ENCODE measurements at regions not wholly inside any gene's neighbourhood (a gene's known extent, or its start where the extent isn't known, plus 50 kb on each side); places are given as distances from the start of the nearest gene placed in this dataset.

DNA sequence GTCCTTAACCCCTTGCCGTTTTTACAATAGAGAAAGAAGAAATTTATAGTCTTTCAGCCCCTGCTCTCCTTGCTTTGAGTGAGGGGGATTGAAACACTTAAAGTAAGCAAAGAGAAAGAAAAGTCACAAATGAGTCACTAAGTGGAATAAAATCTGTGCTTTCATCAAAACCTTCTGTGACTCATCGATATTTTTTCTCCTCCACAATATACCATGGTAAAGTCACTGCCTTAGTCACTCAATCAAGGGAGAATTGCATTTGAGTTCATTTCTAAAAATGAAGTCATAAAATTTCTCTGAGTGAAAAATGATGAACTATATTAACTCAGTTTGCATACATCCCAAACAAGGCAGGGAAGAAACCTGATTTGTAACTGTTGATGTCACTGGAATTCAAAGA lies 470.3 kb downstream of the FOXG1 start:
- H3K4me1 ChIP-seq (ENCODE audit: control insufficient read depth, low read depth, low read length), result no peaks in the 10 kb centered on the region
- H3K27ac ChIP-seq (ENCODE audit: low read depth, low read length), result no peak overlapping the region
- H3K36me3 ChIP-seq (ENCODE audit: control insufficient read depth, insufficient read depth, low read length), result no peaks in the 10 kb centered on the region
- H3K9ac ChIP-seq (ENCODE audit: low read length), result no peak overlapping the region
- no peaks in the 10 kb centered on the region for H3K79me1 ChIP-seq (ENCODE audit: low read length)
- no peak overlapping the region for H2BK5ac ChIP-seq (ENCODE audit: low read length)
- no peak overlapping the region for H4K5ac ChIP-seq (ENCODE audit: low read length)
- no peak overlapping the region for H3K23ac ChIP-seq (ENCODE audit: low read length)
- H2AK5ac ChIP-seq (ENCODE audit: low read length), result no peak overlapping the region
- no peaks in the 10 kb centered on the region for H3K79me2 ChIP-seq (ENCODE audit: control insufficient read depth, insufficient read depth, low read length)
- H3K27me3 ChIP-seq (ENCODE audit: insufficient read depth, low read length, poor library complexity), result no peaks in the 10 kb centered on the region
- no peak for DNase-seq
- no peak overlapping the region for H3K4ac ChIP-seq (ENCODE audit: low read depth, low read length)
- no peak overlapping the region for H4K8ac ChIP-seq (ENCODE audit: low read depth, low read length)
- H3K18ac ChIP-seq (ENCODE audit: low read length), result no peak overlapping the region
- no peak overlapping the region for H2BK15ac ChIP-seq (replicated peaks; ENCODE audit: low read depth)
- H3K4me3 ChIP-seq (ENCODE audit: low read length), result no peak overlapping the region
- no peak overlapping the region for H3K4me2 ChIP-seq (ENCODE audit: low read length)
- H3K56ac ChIP-seq (ENCODE audit: low read length), result no peak overlapping the region
- WGBS (ENCODE audit: extremely low coverage, insufficient coverage, low lambda C conversion rate), result no CpG with 5 or more reads among the region's 2 CpGs
- no peak overlapping the region for H2BK120ac ChIP-seq (ENCODE audit: low read depth, low read length)

DNA sequence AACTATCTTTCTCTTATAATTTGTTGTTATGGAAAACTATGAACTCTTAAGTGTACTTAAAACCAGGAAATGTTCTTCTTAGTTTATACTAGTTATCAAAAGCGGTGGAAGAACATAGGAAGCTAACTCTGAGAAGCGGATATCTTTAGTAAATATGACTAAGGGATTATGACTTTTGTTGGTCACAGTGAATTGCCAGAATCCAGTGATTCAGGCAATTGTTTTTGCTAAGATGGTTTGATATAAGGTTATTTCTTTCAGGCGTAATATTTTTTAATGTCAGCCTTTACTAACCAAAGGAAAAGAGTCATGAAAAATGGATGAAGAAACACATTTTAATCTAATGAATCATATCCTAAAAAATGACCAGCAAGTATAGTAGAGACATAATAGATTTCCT lies 473.5 kb downstream of the FOXG1 start:
- no peak overlapping the region for H3K56ac ChIP-seq (ENCODE audit: low read length)
- no peak overlapping the region for H2BK15ac ChIP-seq (replicated peaks; ENCODE audit: low read depth)
- H3K23ac ChIP-seq (ENCODE audit: low read length), result no peak overlapping the region
- no peak for DNase-seq
- no peak overlapping the region for H3K4ac ChIP-seq (ENCODE audit: low read depth, low read length)
- H3K27me3 ChIP-seq (ENCODE audit: insufficient read depth, low read length, poor library complexity), result no peaks in the 10 kb centered on the region
- no peak overlapping the region for H2AK5ac ChIP-seq (ENCODE audit: low read length)
- no peak overlapping the region for H3K9ac ChIP-seq (ENCODE audit: low read length)
- no peak overlapping the region for H2BK120ac ChIP-seq (ENCODE audit: low read depth, low read length)
- H2BK5ac ChIP-seq (ENCODE audit: low read length), result no peak overlapping the region
- no peak overlapping the region for H3K4me3 ChIP-seq (ENCODE audit: low read length)
- H3K79me2 ChIP-seq (ENCODE audit: control insufficient read depth, insufficient read depth, low read length), result no peaks in the 10 kb centered on the region
- no peak overlapping the region for H3K18ac ChIP-seq (ENCODE audit: low read length)
- H3K4me1 ChIP-seq (ENCODE audit: control insufficient read depth, low read depth, low read length), result no peaks in the 10 kb centered on the region
- WGBS (ENCODE audit: extremely low coverage, insufficient coverage, low lambda C conversion rate), result no CpG with 5 or more reads among the region's 3 CpGs
- H3K4me2 ChIP-seq (ENCODE audit: low read length), result no peak overlapping the region
- H4K8ac ChIP-seq (ENCODE audit: low read depth, low read length), result no peak overlapping the region
- no peaks in the 10 kb centered on the region for H3K36me3 ChIP-seq (ENCODE audit: control insufficient read depth, insufficient read depth, low read length)
- H3K27ac ChIP-seq (ENCODE audit: low read depth, low read length), result no peak overlapping the region
- no peaks in the 10 kb centered on the region for H3K79me1 ChIP-seq (ENCODE audit: low read length)
- H4K5ac ChIP-seq (ENCODE audit: low read length), result no peak overlapping the region

DNA sequence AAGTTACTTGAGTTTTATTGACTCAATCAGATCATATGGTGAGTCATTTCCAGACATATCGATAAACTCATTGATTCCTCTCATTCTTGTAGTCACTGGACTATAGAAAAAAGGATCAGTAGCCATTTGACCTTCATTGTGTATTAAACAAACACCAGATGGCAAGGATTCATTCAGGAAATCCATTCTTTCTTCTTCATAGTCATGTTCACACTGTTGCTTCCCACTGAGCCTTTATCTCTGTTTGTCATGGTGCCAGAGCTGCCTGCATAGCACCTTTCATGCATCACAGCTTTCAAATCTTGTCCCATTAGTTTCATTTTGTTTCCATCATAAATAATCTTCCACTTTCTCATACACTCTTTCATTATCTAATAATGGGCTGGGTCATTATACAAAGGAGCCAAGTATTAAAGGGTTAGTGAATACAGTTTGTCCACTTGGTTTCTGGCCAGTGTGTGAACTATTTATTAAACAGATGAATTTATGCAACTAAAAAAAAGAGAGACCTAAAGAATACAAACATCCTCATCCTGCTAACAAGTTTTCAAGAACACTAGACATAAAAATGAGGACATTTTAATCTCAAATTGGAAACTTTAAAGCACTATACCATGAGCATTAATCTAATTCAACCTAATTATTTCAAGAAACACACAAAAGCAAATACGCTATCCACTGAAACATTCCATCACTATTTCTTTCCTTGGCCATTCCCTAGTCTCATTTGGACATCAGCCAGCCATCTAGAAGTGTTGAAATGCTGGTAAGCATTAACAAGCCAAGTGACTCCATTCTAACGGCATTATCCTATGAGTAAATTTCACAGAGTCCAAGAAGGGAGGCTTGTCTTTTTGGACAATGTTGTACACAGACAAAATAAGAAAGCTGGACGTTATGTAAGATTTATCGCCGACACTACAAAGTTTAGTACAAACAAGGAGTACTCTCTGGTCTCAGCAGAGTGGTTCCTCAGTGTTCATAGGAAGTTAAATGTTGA lies 476.5 kb downstream of the FOXG1 start:
- H3K36me3 ChIP-seq (ENCODE audit: control insufficient read depth, insufficient read depth, low read length), result no peaks in the 10 kb centered on the region
- H2BK5ac ChIP-seq (ENCODE audit: low read length), result no peak overlapping the region
- no peaks in the 10 kb centered on the region for H3K4me1 ChIP-seq (ENCODE audit: control insufficient read depth, low read depth, low read length)
- no peak overlapping the region for H3K18ac ChIP-seq (ENCODE audit: low read length)
- H3K9ac ChIP-seq (ENCODE audit: low read length), result no peak overlapping the region
- H3K4me3 ChIP-seq (ENCODE audit: low read length), result no peak overlapping the region
- no peak overlapping the region for H3K23ac ChIP-seq (ENCODE audit: low read length)
- no peak overlapping the region for H3K4me2 ChIP-seq (ENCODE audit: low read length)
- H4K8ac ChIP-seq (ENCODE audit: low read depth, low read length), result no peak overlapping the region
- no CpG with 5 or more reads among the region's 6 CpGs for WGBS (ENCODE audit: extremely low coverage, insufficient coverage, low lambda C conversion rate)
- no peak overlapping the region for H2BK15ac ChIP-seq (replicated peaks; ENCODE audit: low read depth)
- DNase-seq, result peak; percentile 10
- no peak overlapping the region for H3K27ac ChIP-seq (ENCODE audit: low read depth, low read length)
- H3K27me3 ChIP-seq (ENCODE audit: insufficient read depth, low read length, poor library complexity), result no peaks in the 10 kb centered on the region
- no peaks in the 10 kb centered on the region for H3K79me2 ChIP-seq (ENCODE audit: control insufficient read depth, insufficient read depth, low read length)
- no peak overlapping the region for H2AK5ac ChIP-seq (ENCODE audit: low read length)
- no peak overlapping the region for H3K56ac ChIP-seq (ENCODE audit: low read length)
- no peak overlapping the region for H3K4ac ChIP-seq (ENCODE audit: low read depth, low read length)
- H3K79me1 ChIP-seq (ENCODE audit: low read length), result no peaks in the 10 kb centered on the region
- no peak overlapping the region for H4K5ac ChIP-seq (ENCODE audit: low read length)
- H2BK120ac ChIP-seq (ENCODE audit: low read depth, low read length), result no peak overlapping the region

DNA sequence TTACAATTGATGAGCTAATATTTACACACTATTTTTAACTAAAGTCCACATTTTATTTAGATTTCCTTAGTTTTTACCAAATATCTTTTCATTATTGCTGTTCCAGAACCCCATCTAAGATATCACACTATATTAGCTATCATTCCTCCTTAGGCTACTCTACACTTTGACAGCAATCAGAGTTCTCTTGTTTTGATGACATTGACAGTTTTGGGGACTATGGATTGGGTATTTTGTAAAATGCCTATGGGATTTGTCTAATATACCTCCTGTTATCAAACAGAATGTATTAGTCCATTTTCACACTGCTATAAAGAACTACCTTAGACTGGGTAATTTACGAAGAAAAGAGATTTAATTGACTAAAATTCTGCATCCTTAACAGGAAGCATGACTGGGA lies 489.1 kb downstream of the FOXG1 start:
- Histone ChIP-seq H3K23ac (ENCODE audit: low read length) (no peak overlapping the region), H2BK15ac (replicated peaks; ENCODE audit: low read depth) (no peak overlapping the region), H3K4me3 (ENCODE audit: low read length) (no peak overlapping the region), H4K8ac (ENCODE audit: low read depth, low read length) (no peak overlapping the region), H3K18ac (ENCODE audit: low read length) (no peak overlapping the region), H3K9ac (ENCODE audit: low read length) (no peak overlapping the region), H2BK5ac (ENCODE audit: low read length) (no peak overlapping the region), H3K56ac (ENCODE audit: low read length) (no peak overlapping the region), H3K27me3 (ENCODE audit: insufficient read depth, low read length, poor library complexity) (no peaks in the 10 kb centered on the region), H2AK5ac (ENCODE audit: low read length) (no peak overlapping the region), H3K36me3 (ENCODE audit: control insufficient read depth, insufficient read depth, low read length) (no peaks in the 10 kb centered on the region), H3K79me2 (ENCODE audit: control insufficient read depth, insufficient read depth, low read length) (no peaks in the 10 kb centered on the region), H4K5ac (ENCODE audit: low read length) (no peak overlapping the region), H3K79me1 (ENCODE audit: low read length) (no peaks in the 10 kb centered on the region), H2BK120ac (ENCODE audit: low read depth, low read length) (no peak overlapping the region), H3K4me2 (ENCODE audit: low read length) (no peak overlapping the region), H3K4me1 (ENCODE audit: control insufficient read depth, low read depth, low read length) (no peaks in the 10 kb centered on the region), H3K27ac (ENCODE audit: low read depth, low read length) (no peak overlapping the region), H3K4ac (ENCODE audit: low read depth, low read length) (no peak overlapping the region)
- no peak for DNase-seq
- no CpG with 5 or more reads among the region's 1 CpG for WGBS (ENCODE audit: extremely low coverage, insufficient coverage, low lambda C conversion rate)

DNA sequence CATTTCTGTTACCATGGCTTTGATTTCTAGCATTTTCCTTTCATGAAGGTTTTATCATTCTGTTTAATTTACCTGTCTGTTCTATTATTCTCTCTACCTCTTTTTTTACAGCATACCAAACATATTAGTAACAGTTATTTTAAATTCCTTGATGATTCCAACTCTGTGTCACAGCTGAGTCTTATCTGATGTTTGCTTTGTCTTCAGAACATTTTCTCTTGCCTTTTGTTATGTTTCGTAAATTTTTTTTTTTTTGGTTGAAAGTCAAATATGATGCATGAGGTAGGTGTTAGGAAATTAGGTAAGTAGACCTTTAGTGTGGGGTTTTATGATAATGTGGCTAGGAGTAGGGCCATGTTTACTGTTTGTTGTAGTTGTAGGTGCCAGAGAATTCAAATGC lies 496.4 kb downstream of the FOXG1 start:
- Histone ChIP-seq H4K8ac (ENCODE audit: low read depth, low read length) (no peak overlapping the region), H2BK15ac (replicated peaks; ENCODE audit: low read depth) (no peak overlapping the region), H3K36me3 (ENCODE audit: control insufficient read depth, insufficient read depth, low read length) (no peaks in the 10 kb centered on the region), H3K4ac (ENCODE audit: low read depth, low read length) (no peak overlapping the region), H2AK5ac (ENCODE audit: low read length) (no peak overlapping the region), H3K18ac (ENCODE audit: low read length) (no peak overlapping the region), H3K4me3 (ENCODE audit: low read length) (no peak overlapping the region), H3K9ac (ENCODE audit: low read length) (no peak overlapping the region), H3K27ac (ENCODE audit: low read depth, low read length) (no peak overlapping the region), H3K4me2 (ENCODE audit: low read length) (no peak overlapping the region), H3K79me2 (ENCODE audit: control insufficient read depth, insufficient read depth, low read length) (no peaks in the 10 kb centered on the region), H3K56ac (ENCODE audit: low read length) (no peak overlapping the region), H3K4me1 (ENCODE audit: control insufficient read depth, low read depth, low read length) (no peaks in the 10 kb centered on the region), H3K27me3 (ENCODE audit: insufficient read depth, low read length, poor library complexity) (no peaks in the 10 kb centered on the region), H4K5ac (ENCODE audit: low read length) (no peak overlapping the region), H2BK120ac (ENCODE audit: low read depth, low read length) (no peak overlapping the region), H3K23ac (ENCODE audit: low read length) (no peak overlapping the region), H3K79me1 (ENCODE audit: low read length) (no peaks in the 10 kb centered on the region), H2BK5ac (ENCODE audit: low read length) (no peak overlapping the region)
- peak; percentile 14 for DNase-seq
- no CpG with 5 or more reads among the region's 1 CpG for WGBS (ENCODE audit: extremely low coverage, insufficient coverage, low lambda C conversion rate)

Measured in mesendoderm (in vitro differentiated cells).